ENCODE measurements at regions not wholly inside any gene's neighbourhood (a gene's known extent, or its start where the extent isn't known, plus 50 kb on each side); places are given as distances from the start of the nearest gene placed in this dataset.
A peak's percentile ranks its signal among the peaks of the same experiment; 100 is the strongest.

- Histone ChIP-seq H3K36me3 (replicated peaks in 1 of 2; ENCODE audit: control insufficient read depth in 2 of 2, insufficient read depth in 2 of 2, low read length in 2 of 2) (no peaks in the 10 kb centered on the region), H3K27ac (replicated peaks; ENCODE audit: low read length) (no peak overlapping the region), H3K27me3 (ENCODE audit: control insufficient read depth in 3 of 3, insufficient read depth in 3 of 3, low read depth in 1 of 3, low read length in 3 of 3) (peaks cover 0 to 1% (median 0%) of the 10 kb centered on the region in 3 experiments), H2BK12ac (ENCODE audit: low read length) (no peak overlapping the region), H3K4me1 (ENCODE audit: control insufficient read depth in 2 of 2, insufficient read depth in 1 of 2, low read depth in 1 of 2, low read length in 2 of 2) (peaks cover 0 to 4% of the 10 kb centered on the region in 2 donors), H3K4me3 (ENCODE audit: low read length in 2 of 2) (peak overlapping the region in 1 of 2 donors; percentile 8), H3K4ac (ENCODE audit: low read length) (no peak overlapping the region), H3K14ac (ENCODE audit: low read length) (peak overlapping the region; percentile 82), H3K18ac (ENCODE audit: low read length) (peak overlapping the region; percentile 48), H3K79me1 (ENCODE audit: low read depth, low read length) (no peaks in the 10 kb centered on the region), H2BK120ac (ENCODE audit: low read depth, low read length) (no peak overlapping the region), H3K9me3 (replicated peaks in 1 of 2; ENCODE audit: control insufficient read depth in 2 of 2, insufficient read depth in 1 of 2, low read depth in 1 of 2, low read length in 2 of 2) (no peaks in the 10 kb centered on the region), H4K8ac (ENCODE audit: low read depth, low read length) (no peak overlapping the region), H2BK5ac (ENCODE audit: low read length) (no peak overlapping the region), H3K23ac (ENCODE audit: low read depth, low read length, poor library complexity) (no peak overlapping the region), H4K91ac (ENCODE audit: low read depth, low read length, poor library complexity) (no peak overlapping the region), H3K9ac (ENCODE audit: low read depth, low read length, poor library complexity) (no peak overlapping the region), H2BK15ac (ENCODE audit: low read length) (peak overlapping the region; percentile 37), H2AK5ac (ENCODE audit: low read depth, low read length) (no peak overlapping the region), H3K4me2 (ENCODE audit: insufficient read depth, low read length, poor library complexity, severe bottlenecking) (no peak overlapping the region), H2AFZ (ENCODE audit: low read length) (no peak overlapping the region)
- DNase-seq (ENCODE audit: low spot score), result no peak
- WGBS, 2 donors (ENCODE audit: extremely low coverage in 2 of 2, insufficient read length in 2 of 2, insufficient replicate concordance in 1 of 2), result no CpG with 5 or more reads among the region's 16 CpGs
Observed at GRCh38 chr22:48152164-48152775, 1389.8 kb downstream of the TBC1D22A start.

- no peak overlapping the region for H3K4ac ChIP-seq (ENCODE audit: low read length)
- DNase-seq (ENCODE audit: low spot score), result no peak
- H2BK5ac ChIP-seq (ENCODE audit: low read length), result no peak overlapping the region
- no peak overlapping the region for H4K91ac ChIP-seq (ENCODE audit: low read depth, low read length, poor library complexity)
- no peak overlapping the region for H2AFZ ChIP-seq (ENCODE audit: low read length)
- no peak overlapping the region for H3K4me2 ChIP-seq (ENCODE audit: insufficient read depth, low read length, poor library complexity, severe bottlenecking)
- no peak overlapping the region for H2BK120ac ChIP-seq (ENCODE audit: low read depth, low read length)
- H4K8ac ChIP-seq (ENCODE audit: low read depth, low read length), result no peak overlapping the region
- H3K27me3 ChIP-seq (ENCODE audit: control insufficient read depth in 3 of 3, insufficient read depth in 3 of 3, low read depth in 1 of 3, low read length in 3 of 3), result peaks cover 0 to 1% (median 0%) of the 10 kb centered on the region in 3 experiments
- H2AK5ac ChIP-seq (ENCODE audit: low read depth, low read length), result no peak overlapping the region
- no peak overlapping the region for H3K27ac ChIP-seq (replicated peaks; ENCODE audit: low read length)
- H2BK15ac ChIP-seq (ENCODE audit: low read length), result no peak overlapping the region
- no peak overlapping the region for H2BK12ac ChIP-seq (ENCODE audit: low read length)
- no peak overlapping the region for H3K4me3 ChIP-seq (ENCODE audit: low read length in 2 of 2)
- no peaks in the 10 kb centered on the region for H3K79me1 ChIP-seq (ENCODE audit: low read depth, low read length)
- H3K23ac ChIP-seq (ENCODE audit: low read depth, low read length, poor library complexity), result no peak overlapping the region
- whole genome bisulfite sequencing, 2 donors (ENCODE audit: extremely low coverage in 2 of 2, insufficient read length in 2 of 2, insufficient replicate concordance in 1 of 2), result no CpG with 5 or more reads among the region's 9 CpGs
- no peak overlapping the region for H3K18ac ChIP-seq (ENCODE audit: low read length)
- no peak overlapping the region for H3K9ac ChIP-seq (ENCODE audit: low read depth, low read length, poor library complexity)
- no peaks in the 10 kb centered on the region for H3K9me3 ChIP-seq (replicated peaks in 1 of 2; ENCODE audit: control insufficient read depth in 2 of 2, insufficient read depth in 1 of 2, low read depth in 1 of 2, low read length in 2 of 2)
- no peaks in the 10 kb centered on the region for H3K36me3 ChIP-seq (replicated peaks in 1 of 2; ENCODE audit: control insufficient read depth in 2 of 2, insufficient read depth in 2 of 2, low read length in 2 of 2)
- H3K4me1 ChIP-seq (ENCODE audit: control insufficient read depth in 2 of 2, insufficient read depth in 1 of 2, low read depth in 1 of 2, low read length in 2 of 2), result peaks cover 0 to 4% of the 10 kb centered on the region in 2 donors
- H3K14ac ChIP-seq (ENCODE audit: low read length), result no peak overlapping the region
Observed at GRCh38 chr22:48151641-48152040, 1389.2 kb downstream of the TBC1D22A start.

- H2AK5ac ChIP-seq (ENCODE audit: low read depth, low read length), result no peak overlapping the region
- H3K79me1 ChIP-seq (ENCODE audit: low read depth, low read length), result no peaks in the 10 kb centered on the region
- peak overlapping the region; percentile 42 for H2BK5ac ChIP-seq (ENCODE audit: low read length)
- H2BK120ac ChIP-seq (ENCODE audit: low read depth, low read length), result no peak overlapping the region
- H3K23ac ChIP-seq (ENCODE audit: low read depth, low read length, poor library complexity), result no peak overlapping the region
- no CpG with 5 or more reads among the region's 9 CpGs for WGBS, 2 donors (ENCODE audit: extremely low coverage in 2 of 2, insufficient read length in 2 of 2, insufficient replicate concordance in 1 of 2)
- H3K4ac ChIP-seq (ENCODE audit: low read length), result no peak overlapping the region
- DNase-seq (ENCODE audit: low spot score), result no peak
- no peak overlapping the region for H3K4me2 ChIP-seq (ENCODE audit: insufficient read depth, low read length, poor library complexity, severe bottlenecking)
- peaks cover 0 to 2% of the 10 kb centered on the region in 2 donors for H3K4me1 ChIP-seq (ENCODE audit: control insufficient read depth in 2 of 2, insufficient read depth in 1 of 2, low read depth in 1 of 2, low read length in 2 of 2)
- H2BK12ac ChIP-seq (ENCODE audit: low read length), result no peak overlapping the region
- H2BK15ac ChIP-seq (ENCODE audit: low read length), result no peak overlapping the region
- peaks cover 0 to 6% (median 1%) of the 10 kb centered on the region in 3 experiments for H3K27me3 ChIP-seq (ENCODE audit: control insufficient read depth in 3 of 3, insufficient read depth in 3 of 3, low read depth in 1 of 3, low read length in 3 of 3)
- peak overlapping the region; percentile 13 for H3K18ac ChIP-seq (ENCODE audit: low read length)
- H4K91ac ChIP-seq (ENCODE audit: low read depth, low read length, poor library complexity), result no peak overlapping the region
- no peak overlapping the region for H3K27ac ChIP-seq (replicated peaks; ENCODE audit: low read length)
- no peaks in the 10 kb centered on the region for H3K9me3 ChIP-seq (replicated peaks in 1 of 2; ENCODE audit: control insufficient read depth in 2 of 2, insufficient read depth in 1 of 2, low read depth in 1 of 2, low read length in 2 of 2)
- H3K14ac ChIP-seq (ENCODE audit: low read length), result no peak overlapping the region
- H3K4me3 ChIP-seq (ENCODE audit: low read length in 2 of 2), result no peak overlapping the region
- H4K8ac ChIP-seq (ENCODE audit: low read depth, low read length), result no peak overlapping the region
- H3K36me3 ChIP-seq (replicated peaks in 1 of 2; ENCODE audit: control insufficient read depth in 2 of 2, insufficient read depth in 2 of 2, low read length in 2 of 2), result no peaks in the 10 kb centered on the region
- H3K9ac ChIP-seq (ENCODE audit: low read depth, low read length, poor library complexity), result no peak overlapping the region
- no peak overlapping the region for H2AFZ ChIP-seq (ENCODE audit: low read length)
Observed at GRCh38 chr22:48147831-48148230, 1385.4 kb downstream of the TBC1D22A start.

- H3K18ac ChIP-seq (ENCODE audit: low read length), result no peak overlapping the region
- H2BK15ac ChIP-seq (ENCODE audit: low read length), result no peak overlapping the region
- peaks cover 0 to 2% of the 10 kb centered on the region in 2 donors for H3K4me1 ChIP-seq (ENCODE audit: control insufficient read depth in 2 of 2, insufficient read depth in 1 of 2, low read depth in 1 of 2, low read length in 2 of 2)
- H3K4me3 ChIP-seq (ENCODE audit: low read length in 2 of 2), result no peak overlapping the region
- H3K27ac ChIP-seq (replicated peaks; ENCODE audit: low read length), result no peak overlapping the region
- peak overlapping the region; percentile 42 for H2BK5ac ChIP-seq (ENCODE audit: low read length)
- DNase-seq (ENCODE audit: low spot score), result no peak
- no peak overlapping the region for H2BK12ac ChIP-seq (ENCODE audit: low read length)
- no peaks in the 10 kb centered on the region for H3K79me1 ChIP-seq (ENCODE audit: low read depth, low read length)
- no peak overlapping the region for H3K4ac ChIP-seq (ENCODE audit: low read length)
- WGBS, 2 donors (ENCODE audit: extremely low coverage in 2 of 2, insufficient read length in 2 of 2, insufficient replicate concordance in 1 of 2), result no CpG with 5 or more reads among the region's 4 CpGs
- H3K36me3 ChIP-seq (replicated peaks in 1 of 2; ENCODE audit: control insufficient read depth in 2 of 2, insufficient read depth in 2 of 2, low read length in 2 of 2), result no peaks in the 10 kb centered on the region
- no peak overlapping the region for H2BK120ac ChIP-seq (ENCODE audit: low read depth, low read length)
- H3K9me3 ChIP-seq (replicated peaks in 1 of 2; ENCODE audit: control insufficient read depth in 2 of 2, insufficient read depth in 1 of 2, low read depth in 1 of 2, low read length in 2 of 2), result no peaks in the 10 kb centered on the region
- no peak overlapping the region for H3K23ac ChIP-seq (ENCODE audit: low read depth, low read length, poor library complexity)
- H2AK5ac ChIP-seq (ENCODE audit: low read depth, low read length), result no peak overlapping the region
- H3K9ac ChIP-seq (ENCODE audit: low read depth, low read length, poor library complexity), result no peak overlapping the region
- peaks cover 0 to 6% (median 1%) of the 10 kb centered on the region in 3 experiments for H3K27me3 ChIP-seq (ENCODE audit: control insufficient read depth in 3 of 3, insufficient read depth in 3 of 3, low read depth in 1 of 3, low read length in 3 of 3)
- H4K8ac ChIP-seq (ENCODE audit: low read depth, low read length), result no peak overlapping the region
- no peak overlapping the region for H3K14ac ChIP-seq (ENCODE audit: low read length)
- no peak overlapping the region for H2AFZ ChIP-seq (ENCODE audit: low read length)
- no peak overlapping the region for H3K4me2 ChIP-seq (ENCODE audit: insufficient read depth, low read length, poor library complexity, severe bottlenecking)
- H4K91ac ChIP-seq (ENCODE audit: low read depth, low read length, poor library complexity), result no peak overlapping the region
Observed at GRCh38 chr22:48147404-48147803, 1385.0 kb downstream of the TBC1D22A start.
